Epithelial cell of esophagus (primary cell): ENCODE measurements at regions not wholly inside any gene's neighbourhood (a gene's known extent, or its start where the extent isn't known, plus 50 kb on each side); places are given as distances from the start of the nearest gene placed in this dataset.

Experiments used
- DNase-seq: peaks from one replicate; pipeline ENCODE4 v3.0.0; 2010; ENCODE audit warnings: low read depth
- H3K4me3 ChIP-seq: 2 replicates; pipeline ENCODE4 v1.5.1; 2011; ENCODE audit warnings: mild to moderate bottlenecking, low read length, control low read depth
- TF ChIP-seq, protein P1 (sequence below): IDR thresholded peaks from 2 replicates; pipeline ENCODE4 v1.5.1; 2011; ENCODE audit warnings: low read depth, mild to moderate bottlenecking, low read length, control low read depth, inconsistent platforms; ENCODE audit not compliant: insufficient read depth; ENCODE audit errors: missing control alignments

GRCh38 chr10:64261092-64261491 is 739.9 kb downstream of the REEP3 start:
- no peak for DNase-seq
- H3K4me3 ChIP-seq, result no peak overlapping the region
- TF ChIP-seq, protein P1, sequence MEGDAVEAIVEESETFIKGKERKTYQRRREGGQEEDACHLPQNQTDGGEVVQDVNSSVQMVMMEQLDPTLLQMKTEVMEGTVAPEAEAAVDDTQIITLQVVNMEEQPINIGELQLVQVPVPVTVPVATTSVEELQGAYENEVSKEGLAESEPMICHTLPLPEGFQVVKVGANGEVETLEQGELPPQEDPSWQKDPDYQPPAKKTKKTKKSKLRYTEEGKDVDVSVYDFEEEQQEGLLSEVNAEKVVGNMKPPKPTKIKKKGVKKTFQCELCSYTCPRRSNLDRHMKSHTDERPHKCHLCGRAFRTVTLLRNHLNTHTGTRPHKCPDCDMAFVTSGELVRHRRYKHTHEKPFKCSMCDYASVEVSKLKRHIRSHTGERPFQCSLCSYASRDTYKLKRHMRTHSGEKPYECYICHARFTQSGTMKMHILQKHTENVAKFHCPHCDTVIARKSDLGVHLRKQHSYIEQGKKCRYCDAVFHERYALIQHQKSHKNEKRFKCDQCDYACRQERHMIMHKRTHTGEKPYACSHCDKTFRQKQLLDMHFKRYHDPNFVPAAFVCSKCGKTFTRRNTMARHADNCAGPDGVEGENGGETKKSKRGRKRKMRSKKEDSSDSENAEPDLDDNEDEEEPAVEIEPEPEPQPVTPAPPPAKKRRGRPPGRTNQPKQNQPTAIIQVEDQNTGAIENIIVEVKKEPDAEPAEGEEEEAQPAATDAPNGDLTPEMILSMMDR, result no peak

DNA sequence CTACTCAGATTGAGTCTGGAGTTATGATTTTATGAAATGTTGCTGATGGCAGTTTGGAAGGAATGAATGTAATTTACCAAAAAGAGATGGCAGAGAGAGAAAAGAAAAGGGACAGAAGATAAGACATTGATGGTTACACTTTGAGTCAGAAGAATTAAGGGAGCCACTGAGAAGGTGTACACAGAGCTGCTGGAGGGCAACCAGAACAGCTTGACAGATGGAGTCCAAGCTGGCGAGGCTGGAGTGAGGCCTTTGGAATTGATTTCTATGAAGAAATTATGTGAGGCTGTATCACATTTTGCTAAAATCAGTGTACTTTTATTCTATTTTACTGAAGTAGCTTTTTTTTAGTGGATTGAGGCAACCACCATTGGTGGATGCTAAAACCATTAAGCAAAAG is 740.5 kb downstream of the REEP3 start:
- no peak overlapping the region for H3K4me3 ChIP-seq
- DNase-seq, result no peak
- TF ChIP-seq, protein P1, result no peak

DNA sequence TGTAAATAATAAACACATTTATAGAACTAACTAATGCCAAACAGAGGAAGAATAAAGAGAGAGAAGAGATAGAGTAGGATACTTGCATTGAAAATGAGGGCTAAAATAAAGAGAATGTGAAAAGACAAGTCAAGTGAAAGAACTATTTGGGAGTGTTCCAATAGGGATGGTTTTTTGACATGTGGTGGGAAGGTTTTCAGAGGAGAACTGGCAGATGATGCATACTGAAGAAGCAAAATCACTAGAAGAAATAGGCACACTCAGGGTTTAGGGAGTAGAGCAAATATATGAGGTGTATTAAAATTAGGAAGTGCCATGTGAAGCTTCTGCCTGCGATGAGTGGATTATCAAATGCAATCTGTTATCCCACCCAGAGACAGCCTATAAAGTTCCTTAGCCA is 744.8 kb downstream of the REEP3 start:
- DNase-seq, result no peak
- TF ChIP-seq, protein P1, result no peak
- no peak overlapping the region for H3K4me3 ChIP-seq

DNA sequence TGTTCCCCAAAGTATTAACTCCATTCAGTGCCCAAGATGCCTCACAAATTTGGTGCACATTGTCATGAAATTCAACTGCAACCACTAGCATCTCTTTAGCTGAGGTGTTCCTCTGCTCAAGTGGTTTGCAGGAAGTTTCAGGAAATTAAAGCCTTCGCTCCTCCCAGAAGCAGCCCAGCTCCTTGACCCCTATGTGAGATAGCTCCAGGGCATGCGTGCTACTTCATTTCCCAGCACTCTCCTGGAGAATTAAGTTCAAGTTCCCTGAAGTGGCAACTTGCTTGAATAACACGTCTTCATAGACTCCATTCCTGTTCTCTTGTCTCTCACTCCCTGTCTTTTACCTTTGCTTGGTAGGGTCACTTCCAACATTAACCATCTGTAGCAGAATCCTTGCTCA is 750.3 kb downstream of the REEP3 start:
- TF ChIP-seq, protein P1, result no peak
- H3K4me3 ChIP-seq, result no peak overlapping the region
- no peak for DNase-seq

DNA sequence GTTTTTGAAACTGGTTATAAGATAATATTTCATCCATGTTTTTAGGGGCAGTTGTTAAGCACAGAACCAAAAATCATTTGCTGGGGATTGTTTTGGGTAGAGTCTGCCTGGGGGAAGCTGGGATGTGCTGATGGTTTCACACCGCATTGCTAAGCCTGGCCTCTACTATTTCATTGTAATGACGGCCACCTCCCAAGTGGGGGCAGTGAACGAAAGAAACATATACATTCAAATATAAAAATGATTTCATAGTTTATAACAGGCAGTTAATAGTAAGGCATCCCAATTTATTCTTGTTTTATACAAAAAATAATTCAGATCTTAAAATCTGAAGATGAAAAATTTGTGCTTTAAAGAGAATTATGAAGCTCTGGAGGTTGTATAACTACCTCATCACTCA is 750.8 kb downstream of the REEP3 start:
- TF ChIP-seq, protein P1, result no peak
- H3K4me3 ChIP-seq, result no peak overlapping the region
- no peak for DNase-seq

DNA sequence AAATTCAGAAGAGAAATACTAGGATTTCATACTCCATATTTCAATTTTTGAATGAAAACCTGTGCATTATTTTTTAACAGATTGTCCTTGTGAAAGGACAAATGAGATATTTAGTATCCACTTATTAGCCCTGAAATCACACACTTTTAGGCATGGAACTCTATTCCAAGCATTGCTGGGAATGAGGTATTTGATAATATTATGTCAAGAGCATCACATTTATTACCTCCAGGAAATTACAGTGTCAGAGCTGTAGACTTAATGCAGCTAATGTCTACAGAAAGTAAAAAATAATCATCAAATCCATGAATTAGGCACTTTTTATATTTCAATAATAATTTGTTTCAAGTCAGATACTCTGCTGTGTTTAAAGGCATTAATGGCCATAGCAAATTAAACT is 753.8 kb downstream of the REEP3 start:
- TF ChIP-seq, protein P1, result no peak
- no peak overlapping the region for H3K4me3 ChIP-seq
- DNase-seq, result no peak

GRCh38 chr10:64275774-64276173 is 754.6 kb downstream of the REEP3 start:
- DNase-seq, result no peak
- no peak overlapping the region for H3K4me3 ChIP-seq
- TF ChIP-seq, protein P1, result no peak
